ENCODE measurements at regions not wholly inside any gene's neighbourhood (a gene's known extent, or its start where the extent isn't known, plus 50 kb on each side); places are given as distances from the start of the nearest gene placed in this dataset.

- DNase-seq (ENCODE audit: low read depth, low spot score): no peak
Measured at GRCh38 chr2:7966032-7966431, 715.8 kb upstream of the ID2 start.

DNA sequence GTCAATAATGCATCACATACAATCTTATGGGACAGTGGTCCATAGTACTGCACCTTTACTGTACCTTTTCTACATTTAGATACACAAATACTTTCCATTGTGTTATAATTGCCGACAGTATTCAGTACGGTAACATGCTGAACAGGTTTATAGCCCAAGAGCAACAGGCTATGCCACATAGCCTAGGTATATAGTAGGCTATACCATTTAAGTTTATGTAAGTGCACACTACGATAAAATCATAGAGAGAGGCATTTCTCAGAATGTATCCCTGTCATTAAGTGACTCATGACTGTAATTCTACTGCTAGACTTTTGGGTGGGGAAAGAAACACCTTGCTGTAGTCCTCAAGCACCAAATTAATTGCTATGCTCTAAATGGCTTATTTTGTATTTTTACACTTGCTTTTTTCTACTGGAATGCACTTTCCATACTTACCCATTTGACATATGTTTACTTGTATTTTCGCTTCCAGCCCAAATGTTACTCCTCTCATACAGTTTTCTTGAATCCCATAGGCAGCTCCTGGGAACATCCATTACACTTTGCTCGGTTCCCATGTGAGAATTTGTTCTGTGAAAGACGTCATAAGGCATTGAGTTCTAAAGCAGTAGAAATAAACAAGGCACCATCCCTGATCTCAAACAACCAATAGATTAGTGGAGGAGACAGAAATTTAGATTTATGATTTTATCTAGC is 714.0 kb upstream of the ID2 start:
- DNase-seq (ENCODE audit: low read depth, low spot score): no peak

DNA sequence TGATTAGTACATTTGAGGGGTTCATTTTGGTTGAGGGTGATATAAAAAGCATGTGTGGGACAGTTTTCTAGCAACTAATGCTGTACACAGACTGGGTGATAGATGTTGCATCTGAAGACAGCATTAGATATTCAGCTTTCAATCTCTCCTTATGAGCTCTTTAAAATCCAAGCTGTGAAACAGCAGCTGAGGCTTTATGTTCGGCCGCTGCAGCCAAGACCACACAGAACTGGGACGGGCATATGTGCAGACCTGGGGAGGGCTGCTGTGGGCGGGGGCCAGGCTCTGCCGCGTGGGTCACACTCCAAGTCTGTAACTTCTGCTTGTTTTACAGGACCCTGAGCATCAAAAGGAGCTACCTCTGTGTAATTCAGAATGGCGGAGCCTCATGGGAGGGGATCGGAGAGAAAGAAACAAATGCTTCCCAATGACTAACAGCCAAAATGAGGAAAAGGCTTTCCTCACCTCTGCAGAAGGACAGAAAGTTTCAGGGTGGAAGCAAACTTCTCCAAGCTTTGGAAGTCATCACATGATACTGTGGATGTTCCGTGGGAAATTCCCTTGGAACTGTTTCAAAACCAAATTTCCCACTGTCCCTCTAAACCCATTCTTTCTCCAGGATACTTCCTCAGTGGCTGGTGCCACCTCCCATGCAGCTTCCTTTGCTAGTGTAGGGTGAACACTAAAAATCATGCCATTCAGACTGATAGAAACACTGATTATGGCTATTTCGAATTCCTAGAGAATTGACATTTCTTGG is 711.9 kb upstream of the ID2 start:
- DNase-seq (ENCODE audit: low read depth, low spot score): no peak

- no peak for DNase-seq (ENCODE audit: low read depth, low spot score)
Measured at GRCh38 chr2:7971248-7971647, 710.6 kb upstream of the ID2 start.

DNA sequence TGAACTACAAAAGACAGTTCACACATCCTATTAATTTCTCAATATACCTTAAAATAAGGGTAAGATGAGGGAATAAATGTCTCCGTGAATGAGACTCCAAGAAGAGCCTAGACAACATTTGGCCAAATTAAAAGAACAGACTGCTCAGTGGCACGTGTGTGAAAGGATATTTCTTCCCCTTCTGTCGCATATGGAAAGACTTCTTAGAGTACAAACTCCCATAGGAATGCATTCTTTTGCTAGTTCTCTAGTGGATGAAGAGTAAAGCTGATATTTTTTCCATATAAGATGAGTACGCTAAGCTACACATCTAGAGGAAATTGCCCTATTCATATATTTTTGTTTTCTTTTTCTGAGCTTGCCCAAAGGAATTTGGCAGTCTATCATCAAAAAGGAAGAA is 710.0 kb upstream of the ID2 start:
- no peak for DNase-seq (ENCODE audit: low read depth, low spot score)

GRCh38 chr2:7972670-7973069 is 709.2 kb upstream of the ID2 start:
- no peak for DNase-seq (ENCODE audit: low read depth, low spot score)

DNA sequence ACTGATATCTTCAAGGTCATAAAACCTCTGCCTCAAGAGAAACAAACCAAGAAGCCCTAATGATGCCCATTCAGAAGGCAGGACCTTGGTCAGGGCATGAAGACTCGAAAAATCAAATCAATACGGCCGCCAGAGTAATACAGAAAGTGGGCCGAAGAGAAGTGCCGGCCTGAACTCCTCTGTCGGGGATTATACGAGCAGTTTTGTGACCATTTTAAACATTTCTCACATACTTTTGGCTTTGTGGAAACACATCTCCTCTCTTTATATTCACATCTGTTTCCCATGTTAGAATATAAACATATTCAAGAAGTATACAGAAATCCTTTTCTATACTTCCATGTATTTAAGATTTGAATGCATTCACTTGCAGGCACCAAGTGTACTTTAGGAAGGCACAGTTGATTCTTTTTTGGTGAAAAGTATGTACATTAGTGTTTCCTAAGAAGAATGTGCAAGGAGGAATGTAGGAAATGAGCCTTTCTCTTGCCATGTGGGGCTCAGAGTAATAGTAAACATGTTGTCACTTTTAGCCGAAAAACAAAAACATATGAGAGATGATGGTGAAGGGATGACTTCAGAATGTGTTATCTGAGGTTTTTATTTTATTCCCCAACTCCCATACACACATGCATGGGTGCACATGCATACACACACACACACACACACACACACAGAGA is 707.9 kb upstream of the ID2 start:
- no peak for DNase-seq (ENCODE audit: low read depth, low spot score)

DNA sequence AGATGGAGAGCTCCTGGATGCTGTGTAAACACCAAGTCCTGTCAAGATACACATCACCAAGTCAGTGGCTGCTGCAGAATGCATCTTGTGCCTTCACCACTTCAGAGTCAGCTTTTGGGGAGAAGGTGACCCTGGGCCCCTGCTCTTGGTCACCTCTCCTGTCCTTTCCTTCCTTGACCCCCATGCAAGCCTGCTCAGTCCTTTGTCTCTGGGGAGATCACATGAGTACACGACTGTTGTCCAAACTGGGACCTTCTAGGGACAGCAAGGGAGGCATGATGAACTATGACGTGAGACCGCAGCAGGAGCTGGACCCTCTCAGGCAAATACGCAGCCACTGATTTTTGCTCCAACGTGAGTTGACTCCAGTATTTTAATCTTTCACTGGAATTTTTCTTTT is 706.9 kb upstream of the ID2 start:
- no peak for DNase-seq (ENCODE audit: low read depth, low spot score)

GRCh38 chr2:7976206-7976605 is 705.6 kb upstream of the ID2 start:
- DNase-seq (ENCODE audit: low read depth, low spot score): no peak

GRCh38 chr2:7977981-7978380 is 703.9 kb upstream of the ID2 start:
- DNase-seq (ENCODE audit: low read depth, low spot score): no peak

DNA sequence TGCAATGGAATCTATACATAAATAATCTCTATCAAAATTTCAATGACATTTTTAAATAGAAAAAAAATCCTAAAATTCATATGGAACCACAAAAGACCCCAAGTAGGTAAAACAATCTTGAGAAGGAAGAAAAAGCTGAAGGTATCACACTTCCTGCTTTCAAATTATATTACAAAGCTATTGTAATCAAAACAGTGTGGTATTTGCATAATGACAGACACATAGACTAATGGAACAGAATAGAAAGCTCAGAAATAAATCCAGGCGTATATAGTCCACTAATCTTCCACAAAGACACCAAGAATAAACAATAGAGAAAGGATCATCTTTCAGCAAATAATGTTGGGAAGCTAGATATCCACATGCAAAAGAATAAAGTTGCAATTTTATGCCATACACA is 699.8 kb upstream of the ID2 start:
- DNase-seq (ENCODE audit: low read depth, low spot score): no peak

- no peak for DNase-seq (ENCODE audit: low read depth, low spot score)
Measured at GRCh38 chr2:7983451-7983850, 698.4 kb upstream of the ID2 start.

DNA sequence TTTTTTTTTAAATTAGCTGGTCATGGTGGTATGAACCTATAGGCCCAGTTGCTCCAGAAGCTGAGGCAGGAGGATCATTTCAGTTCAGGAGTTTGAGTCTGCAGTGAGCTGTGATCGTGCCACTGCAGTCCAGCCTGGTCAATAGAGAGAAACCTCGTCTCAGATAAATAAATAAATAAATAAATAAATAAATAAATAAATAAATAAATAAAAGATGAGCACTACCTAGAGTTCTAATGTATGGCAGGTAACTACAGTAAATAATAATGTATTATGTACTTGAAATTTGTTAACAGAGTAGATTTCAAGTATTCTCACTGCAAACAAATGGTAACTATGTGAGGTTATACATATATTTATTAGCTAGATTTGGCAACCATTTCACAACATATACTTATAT is 697.9 kb upstream of the ID2 start:
- no peak for DNase-seq (ENCODE audit: low read depth, low spot score)

- DNase-seq (ENCODE audit: low read depth, low spot score): no peak
Measured at GRCh38 chr2:7984693-7985353, 697.0 kb upstream of the ID2 start.

- no peak for DNase-seq (ENCODE audit: low read depth, low spot score)
Measured at GRCh38 chr2:7986431-7986830, 695.4 kb upstream of the ID2 start.

DNA sequence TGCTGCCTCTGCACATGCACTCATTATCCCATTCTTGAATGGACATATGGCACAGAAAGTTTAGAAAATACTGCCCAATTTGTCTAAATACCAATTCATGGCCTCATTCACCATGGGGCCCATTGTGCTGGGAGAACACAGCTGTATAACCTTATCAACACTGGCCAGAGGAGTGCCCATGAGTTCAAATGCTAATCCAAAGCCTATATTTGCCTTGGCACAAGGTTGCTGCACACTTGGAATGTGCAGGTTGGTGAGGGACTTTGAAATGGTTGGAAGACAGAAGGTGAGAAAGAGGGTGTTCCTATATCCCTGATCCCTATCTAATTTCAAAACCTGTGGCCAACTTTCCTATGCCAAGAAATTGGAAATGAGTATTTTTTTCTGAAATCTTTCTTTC is 693.9 kb upstream of the ID2 start:
- DNase-seq (ENCODE audit: low read depth, low spot score): no peak

DNA sequence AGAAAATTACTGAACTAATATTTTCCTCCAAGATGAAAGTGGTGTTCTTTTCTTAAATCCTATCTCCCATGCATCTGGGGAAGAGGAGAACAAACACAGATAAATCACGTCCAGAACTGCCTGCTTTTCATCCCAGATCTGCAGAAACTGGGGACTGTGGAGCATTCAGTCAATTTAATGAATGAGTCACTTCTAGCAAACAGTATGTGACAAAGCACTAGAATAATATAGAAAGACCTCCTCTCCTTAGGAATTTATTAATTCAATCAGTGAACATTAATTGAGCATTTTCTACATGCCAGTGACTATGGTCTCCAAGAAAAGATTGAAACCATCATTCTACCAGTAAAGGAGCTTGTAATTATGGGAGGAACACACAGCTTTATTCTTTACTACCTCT is 693.4 kb upstream of the ID2 start:
- DNase-seq (ENCODE audit: low read depth, low spot score): no peak

DNA sequence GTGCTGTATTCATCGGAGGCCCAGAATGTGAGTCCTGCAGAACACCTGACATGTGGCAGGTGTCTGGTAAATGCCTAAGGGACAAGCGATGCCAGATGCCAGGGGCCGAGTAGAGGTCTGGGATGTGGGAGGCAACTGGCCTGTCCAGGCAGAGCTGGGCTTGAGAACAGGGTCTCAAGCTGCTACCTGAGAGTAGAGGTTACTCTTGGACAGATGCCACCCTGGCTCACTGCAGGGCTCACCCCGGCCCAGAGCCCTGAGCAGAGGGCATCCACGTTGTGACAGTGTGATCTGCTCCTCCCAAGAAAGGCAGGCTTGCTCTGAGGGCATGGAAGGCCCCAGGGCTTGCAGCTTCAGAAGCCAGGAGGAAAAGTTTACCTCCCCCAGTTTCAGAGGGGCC is 692.0 kb upstream of the ID2 start:
- DNase-seq (ENCODE audit: low read depth, low spot score): no peak

GRCh38 chr2:7992612-7993602 is 688.9 kb upstream of the ID2 start:
- DNase-seq (ENCODE audit: low read depth, low spot score): no peak

DNA sequence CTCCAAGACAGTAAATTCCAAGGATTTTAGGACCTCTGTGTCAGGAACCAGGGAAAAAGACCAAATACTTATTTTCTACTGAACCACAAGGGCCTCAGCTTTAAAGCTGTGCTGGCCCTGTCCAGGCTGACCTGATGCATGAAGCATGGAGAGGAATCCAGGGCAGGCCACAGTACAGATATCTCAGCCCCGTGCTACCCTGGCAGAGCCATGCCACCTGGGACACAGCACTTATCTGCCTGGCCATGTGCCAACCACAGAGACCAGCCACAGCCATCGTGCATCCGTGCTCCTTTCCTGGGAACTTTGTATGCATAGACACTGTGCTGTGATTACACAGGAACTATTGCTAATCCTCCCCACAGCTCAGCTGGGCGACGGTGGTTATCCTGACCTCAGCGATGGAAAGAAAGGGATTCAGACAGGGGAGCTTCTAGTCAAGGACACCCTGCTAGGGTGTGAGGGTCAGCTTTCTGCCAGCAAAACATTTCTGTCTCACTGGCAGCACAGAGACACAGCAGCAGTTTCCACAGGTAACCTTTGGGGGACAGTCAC is 687.4 kb upstream of the ID2 start:
- no peak for DNase-seq (ENCODE audit: low read depth, low spot score)

DNA sequence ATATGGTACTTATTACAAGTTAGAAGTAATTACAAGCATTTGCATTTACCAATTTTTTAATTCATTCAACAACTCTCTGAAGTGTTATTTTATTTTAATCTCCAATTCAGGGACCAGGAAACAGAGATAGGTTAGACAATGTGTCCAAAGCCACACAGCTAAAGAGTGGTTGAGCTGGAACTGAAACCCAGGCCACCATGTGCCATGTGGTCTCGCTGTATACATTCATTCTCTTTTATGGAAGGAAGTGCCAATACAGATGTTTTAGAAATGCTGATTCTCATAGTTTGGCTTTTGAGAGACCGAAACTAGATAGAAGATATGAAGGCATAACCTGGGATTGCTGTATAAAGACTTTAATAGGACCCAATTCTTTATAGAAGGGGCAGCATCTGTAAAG is 684.6 kb upstream of the ID2 start:
- DNase-seq (ENCODE audit: low read depth, low spot score): no peak

Measured in smooth muscle cell of the brain vasculature (primary cell).